ENCODE measurements at regions not wholly inside any gene's neighbourhood (a gene's known extent, or its start where the extent isn't known, plus 50 kb on each side); places are given as distances from the start of the nearest gene placed in this dataset.
"Not testable (repeated sequence)": the region's sequence is repeated elsewhere in the genome, so short reads cannot be mapped to it uniquely, and the experiment has no call there.

GRCh38 chr21:15204140-15204969, 139.6 kb upstream of the NRIP1 start:
- no peak for DNase-seq

- DNase-seq = no peak
Measured at GRCh38 chr21:15204970-15205286, 140.1 kb upstream of the NRIP1 start.

GRCh38 chr21:15206514-15206913, 141.7 kb upstream of the NRIP1 start:
- DNase-seq = no peak

- DNase-seq = no peak
Measured at GRCh38 chr21:15207231-15207630, 142.4 kb upstream of the NRIP1 start.

GRCh38 chr21:15207635-15208370, 143.0 kb upstream of the NRIP1 start:
- no peak for DNase-seq

- no peak for DNase-seq
Measured at GRCh38 chr21:15208786-15209185, 144.0 kb upstream of the NRIP1 start.

GRCh38 chr21:15209224-15209623, 144.4 kb upstream of the NRIP1 start:
- DNase-seq = no peak

GRCh38 chr21:15210235-15210678, 145.5 kb upstream of the NRIP1 start:
- no peak for DNase-seq

- DNase-seq = no peak
Measured at GRCh38 chr21:15211491-15212133, 146.8 kb upstream of the NRIP1 start.

- DNase-seq = no peak
Measured at GRCh38 chr21:15212206-15212605, 147.4 kb upstream of the NRIP1 start.

- not testable (repeated sequence) for DNase-seq
Measured at GRCh38 chr21:15218476-15218875, 153.7 kb upstream of the NRIP1 start.

- DNase-seq = no peak
Measured at GRCh38 chr21:15219039-15219438, 154.2 kb upstream of the NRIP1 start.

GRCh38 chr21:15219894-15220293, 155.1 kb upstream of the NRIP1 start:
- DNase-seq = no peak

- no peak for DNase-seq
Measured at GRCh38 chr21:15221799-15222386, 157.1 kb upstream of the NRIP1 start.

- DNase-seq = no peak
Measured at GRCh38 chr21:15222707-15223106, 157.9 kb upstream of the NRIP1 start.

GRCh38 chr21:15224346-15225086, 159.7 kb upstream of the NRIP1 start:
- DNase-seq = no peak

GRCh38 chr21:15227919-15228318, 163.1 kb upstream of the NRIP1 start:
- no peak for DNase-seq

- DNase-seq = no peak
Measured at GRCh38 chr21:15229390-15229789, 164.6 kb upstream of the NRIP1 start.

- no peak for DNase-seq
Measured at GRCh38 chr21:15233611-15234010, 168.8 kb upstream of the NRIP1 start.

- no peak for DNase-seq
Measured at GRCh38 chr21:15236111-15236510, 171.3 kb upstream of the NRIP1 start.

GRCh38 chr21:15240848-15241247, 176.0 kb upstream of the NRIP1 start:
- no peak for DNase-seq

GRCh38 chr21:15241997-15242736, 177.4 kb upstream of the NRIP1 start:
- DNase-seq = no peak

All from stimulated activated CD8-positive, alpha-beta memory T cell treated with anti-CD3 and anti-CD28 coated beads, Interleukin-4, amount 100 ng/mL, for 48 hours (primary cell).